ENCODE measurements at regions not wholly inside any gene's neighbourhood (a gene's known extent, or its start where the extent isn't known, plus 50 kb on each side); places are given as distances from the start of the nearest gene placed in this dataset.

GRCh38 chr14:29486132-29486531 is 441.5 kb downstream of the PRKD1 start:
- FAIRE-seq (no peak), DNase-seq (ENCODE audit: extremely low spot score, insufficient read length, low read depth) (no peak)

- DNase-seq (ENCODE audit: extremely low spot score, insufficient read length, low read depth) = no peak
- FAIRE-seq = no peak
Observed at GRCh38 chr14:29489911-29490425, 437.7 kb downstream of the PRKD1 start.

GRCh38 chr14:29493849-29494248 is 433.8 kb downstream of the PRKD1 start:
- DNase-seq (ENCODE audit: extremely low spot score, insufficient read length, low read depth) (no peak), FAIRE-seq (no peak)

GRCh38 chr14:29494312-29494711 is 433.3 kb downstream of the PRKD1 start:
- DNase-seq (ENCODE audit: extremely low spot score, insufficient read length, low read depth) (no peak), FAIRE-seq (no peak)

GRCh38 chr14:29503903-29504302 is 423.7 kb downstream of the PRKD1 start:
- FAIRE-seq = no peak
- DNase-seq (ENCODE audit: extremely low spot score, insufficient read length, low read depth) = no peak

- DNase-seq (ENCODE audit: extremely low spot score, insufficient read length, low read depth) = no peak
- FAIRE-seq = no peak
Observed at GRCh38 chr14:29518335-29518734, 409.3 kb downstream of the PRKD1 start.

- FAIRE-seq = no peak
- DNase-seq (ENCODE audit: extremely low spot score, insufficient read length, low read depth) = no peak
Observed at GRCh38 chr14:29521526-29522137, 406.0 kb downstream of the PRKD1 start.
